ENCODE measurements at regions not wholly inside any gene's neighbourhood (a gene's known extent, or its start where the extent isn't known, plus 50 kb on each side); places are given as distances from the start of the nearest gene placed in this dataset.

GRCh38 chr13:91126806-91127205, 220.7 kb upstream of the MIR17HG start:
- no peak for DNase-seq

GRCh38 chr13:91127995-91128394, 219.5 kb upstream of the MIR17HG start:
- WGBS, 2 donors = 70 to 97% methylated on average over 1 of the region's 1 CpG
- TF ChIP-seq CTCF (IDR thresholded peaks at IDR 0.05) (no peak), POLR2A (IDR thresholded peaks at IDR 0.05) (no peak)

More at GRCh38 chr13:91126806-91127205, 220.7 kb upstream of the MIR17HG start:
- TF ChIP-seq CTCF (IDR thresholded peaks at IDR 0.05) (no peak), POLR2A (IDR thresholded peaks at IDR 0.05) (no peak)
- Histone ChIP-seq H3K9me3 (no peaks in the 10 kb centered on the region), H3K4me1 (no peaks in the 10 kb centered on the region), H3K27me3 (peaks cover 0 to 4% (median 0%) of the 10 kb centered on the region in 4 donors), H3K27ac (no peak overlapping the region), H3K36me3 (no peaks in the 10 kb centered on the region), H3K4me3 (no peak overlapping the region)
- intact Hi-C loops (cut with DNase I) = no loop called here
- 48 to 50% methylated on average over 1 to 3 of the region's 4 CpGs for WGBS, 2 donors

GRCh38 chr13:91132381-91132780, 215.1 kb upstream of the MIR17HG start:
- Histone ChIP-seq H3K36me3 (no peaks in the 10 kb centered on the region), H3K4me3 (no peak overlapping the region), H3K27me3 (peaks cover 0 to 5% (median 0%) of the 10 kb centered on the region in 4 donors), H3K9me3 (no peaks in the 10 kb centered on the region), H3K4me1 (no peaks in the 10 kb centered on the region), H3K27ac (no peak overlapping the region)
- TF ChIP-seq CTCF (IDR thresholded peaks at IDR 0.05) (no peak), POLR2A (IDR thresholded peaks at IDR 0.05) (no peak)
- WGBS, 2 donors = 70 to 95% methylated on average over 4 of the region's 4 CpGs
- intact Hi-C loops (cut with DNase I) = no loop called here
- DNase-seq = no peak

More at GRCh38 chr13:91127995-91128394, 219.5 kb upstream of the MIR17HG start:
- intact Hi-C loops (cut with DNase I) = no loop called here
- H3K4me3 ChIP-seq = no peak overlapping the region
- H3K27ac ChIP-seq = no peak overlapping the region
- DNase-seq = no peak
- peaks cover 0 to 4% (median 0%) of the 10 kb centered on the region in 4 donors for H3K27me3 ChIP-seq
- H3K36me3 ChIP-seq = no peaks in the 10 kb centered on the region
- H3K9me3 ChIP-seq = no peaks in the 10 kb centered on the region
- no peaks in the 10 kb centered on the region for H3K4me1 ChIP-seq

- H3K4me1 ChIP-seq = no peaks in the 10 kb centered on the region
- H3K4me3 ChIP-seq = no peak overlapping the region
- no peaks in the 10 kb centered on the region for H3K36me3 ChIP-seq
- peaks cover 0 to 7% (median 0%) of the 10 kb centered on the region in 4 donors for H3K27me3 ChIP-seq
- no peak overlapping the region for H3K27ac ChIP-seq
- H3K9me3 ChIP-seq = no peaks in the 10 kb centered on the region
- intact Hi-C loops (cut with DNase I) = no loop called here
- no peak for TF ChIP-seq POLR2A (IDR thresholded peaks at IDR 0.05)
- TF ChIP-seq CTCF (IDR thresholded peaks at IDR 0.05) = no peak
- WGBS, 2 donors = 52 to 62% methylated on average over 7 of the region's 7 CpGs
- no peak for DNase-seq
Observed at GRCh38 chr13:91132786-91133185, 214.7 kb upstream of the MIR17HG start.

GRCh38 chr13:91133941-91134802, 213.3 kb upstream of the MIR17HG start:
- Histone ChIP-seq H3K36me3 (no peaks in the 10 kb centered on the region), H3K4me3 (no peak overlapping the region), H3K4me1 (no peaks in the 10 kb centered on the region), H3K27me3 (peaks cover 0 to 16% (median 0%) of the 10 kb centered on the region in 4 donors), H3K9me3 (no peaks in the 10 kb centered on the region), H3K27ac (no peak overlapping the region)
- WGBS, 2 donors = 32 to 33% methylated on average over 11 of the region's 11 CpGs
- no peak for DNase-seq
- intact Hi-C loops (cut with DNase I) = no loop called here
- TF ChIP-seq POLR2A (IDR thresholded peaks at IDR 0.05) (no peak), CTCF (IDR thresholded peaks at IDR 0.05) (peak in 5 of 6 experiments; percentile 60 to 76 (median 66))

All from esophagus squamous epithelium (tissue), 5 donors.